Nucleus accumbens (tissue), 56 donors: ENCODE measurements at regions not wholly inside any gene's neighbourhood (a gene's known extent, or its start where the extent isn't known, plus 50 kb on each side); places are given as distances from the start of the nearest gene placed in this dataset.

Source experiments
- DNase-seq, 56 donors: peaks; one replicate each; lab custom pipeline; 2025; lab: John Stamatoyannopoulos, UW

DNA sequence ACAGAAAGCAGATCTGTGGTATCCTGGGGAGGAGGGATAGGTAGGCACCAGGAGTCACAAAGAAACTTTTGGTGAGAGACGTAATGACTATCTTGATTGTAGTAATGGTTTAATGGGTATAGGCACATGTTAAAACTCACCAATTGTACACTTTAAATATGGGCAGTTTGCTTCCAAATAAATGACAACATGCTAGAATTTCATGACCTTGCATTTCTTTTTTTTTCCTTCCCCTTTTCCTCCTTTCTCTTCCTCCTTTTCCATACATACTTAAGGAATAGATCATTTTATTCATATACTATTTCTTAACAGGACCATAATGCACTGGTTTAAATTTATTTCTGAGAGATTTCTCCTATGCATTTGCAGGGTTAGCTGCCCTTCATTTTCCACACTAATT lies 341.8 kb downstream of the TMEM182 start:
- no peak for DNase-seq

DNA sequence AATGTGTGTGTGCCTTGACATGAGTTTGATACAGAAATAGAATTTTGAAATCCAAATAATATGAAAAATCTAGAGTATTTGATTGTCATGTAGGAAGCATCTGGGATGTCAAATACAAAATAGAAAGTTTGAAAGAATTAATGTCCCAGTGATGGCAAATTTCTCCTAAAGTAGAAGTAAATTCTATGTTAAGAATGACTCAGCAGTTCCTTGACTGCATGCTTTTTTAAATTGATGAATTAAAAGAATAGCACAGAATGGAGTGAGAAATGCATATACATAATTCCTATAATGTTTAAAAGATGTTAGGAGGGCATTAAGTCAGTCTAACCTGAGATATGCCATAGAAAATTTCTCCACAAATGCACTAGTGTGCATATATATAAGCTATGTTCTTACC lies 357.5 kb downstream of the TMEM182 start:
- no peak for DNase-seq

DNA sequence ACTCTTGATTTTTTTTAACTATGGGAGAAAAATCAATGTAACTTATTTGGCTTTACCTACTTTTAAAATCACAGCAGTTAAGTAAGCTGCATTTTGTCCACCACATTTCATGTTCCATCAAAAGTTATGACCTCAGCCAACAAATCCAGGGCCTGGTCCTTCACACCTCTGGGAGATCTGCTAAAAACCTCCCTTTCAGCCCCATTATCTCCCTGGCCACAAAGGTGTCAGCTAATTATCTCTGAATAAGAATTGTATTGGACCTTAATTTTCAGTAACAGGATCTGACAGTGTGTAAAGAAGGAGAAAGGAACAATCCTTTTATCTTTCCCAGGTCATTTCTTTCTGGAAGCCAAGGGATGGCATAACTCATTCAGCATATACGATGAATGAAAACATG lies 359.3 kb downstream of the TMEM182 start:
- no peak for DNase-seq

DNA sequence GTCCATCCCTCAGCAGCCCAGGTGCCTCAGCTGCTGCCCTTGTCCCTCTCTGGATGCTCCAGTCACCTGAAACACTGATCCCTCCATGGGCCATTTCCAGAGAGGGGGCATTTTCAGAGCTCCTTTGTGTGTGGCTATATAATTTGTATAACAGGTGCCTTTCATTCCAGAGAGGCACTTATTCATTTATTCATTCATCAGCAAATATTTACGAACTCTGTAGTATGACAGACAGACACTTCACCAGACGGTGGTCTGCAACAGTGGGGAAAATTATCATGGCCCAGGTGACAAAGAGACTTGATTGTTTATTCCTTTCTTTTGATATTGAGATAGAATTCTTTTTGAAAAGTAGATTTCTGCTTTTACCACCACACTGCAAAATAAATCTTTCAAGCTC lies 361.7 kb downstream of the TMEM182 start:
- DNase-seq: no peak

DNA sequence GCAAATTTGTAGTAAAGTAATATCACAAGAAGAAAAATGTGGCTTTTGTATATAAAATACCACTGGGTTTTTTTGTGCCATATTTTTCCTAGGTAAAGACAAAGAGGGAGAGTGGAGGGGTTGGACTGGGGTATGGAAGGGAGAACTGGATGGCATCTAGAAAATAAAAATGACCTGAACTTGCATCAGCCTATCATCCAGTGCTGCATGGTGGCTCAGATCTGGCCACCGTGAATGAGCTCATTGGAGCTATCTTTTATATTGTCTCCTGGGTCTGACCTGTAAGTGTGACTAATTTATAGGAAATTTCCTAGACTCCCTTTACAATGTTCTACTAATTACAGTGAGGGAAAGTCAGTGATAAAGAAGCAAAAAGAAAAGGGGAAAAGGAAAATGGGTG lies 369.0 kb downstream of the TMEM182 start:
- no peak for DNase-seq

DNA sequence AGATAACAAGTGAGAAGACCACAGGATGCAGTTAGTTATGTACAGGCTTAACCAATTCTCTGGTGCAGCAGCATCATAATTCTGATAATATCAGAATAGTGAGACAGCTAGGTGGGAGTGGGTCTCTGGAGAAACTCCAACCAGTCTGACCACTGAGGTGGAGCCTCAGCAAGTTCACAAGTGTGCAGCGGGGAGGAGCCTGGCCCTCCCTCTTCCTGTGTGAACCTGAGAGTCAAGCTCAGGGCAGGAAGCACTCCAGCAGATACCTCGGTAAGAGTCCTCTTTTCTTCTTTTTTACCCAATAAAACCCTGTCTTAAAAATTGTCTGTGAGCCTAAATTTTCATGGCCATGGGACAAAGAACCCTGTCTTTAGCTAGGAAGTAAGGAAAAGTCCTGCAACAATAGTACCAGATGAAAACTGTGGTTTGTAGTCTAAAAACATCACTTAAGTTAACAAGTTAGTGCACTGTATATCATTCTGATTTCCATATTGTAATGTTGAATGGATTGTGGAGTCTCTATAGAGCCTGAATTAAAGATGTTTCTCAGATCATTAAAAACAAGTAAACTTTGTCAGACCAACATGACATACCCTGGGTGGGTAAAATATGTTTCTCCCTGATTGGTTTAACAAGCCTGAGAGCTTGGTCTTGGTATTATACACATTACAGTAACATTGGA lies 370.8 kb downstream of the TMEM182 start:
- no peak for DNase-seq

DNA sequence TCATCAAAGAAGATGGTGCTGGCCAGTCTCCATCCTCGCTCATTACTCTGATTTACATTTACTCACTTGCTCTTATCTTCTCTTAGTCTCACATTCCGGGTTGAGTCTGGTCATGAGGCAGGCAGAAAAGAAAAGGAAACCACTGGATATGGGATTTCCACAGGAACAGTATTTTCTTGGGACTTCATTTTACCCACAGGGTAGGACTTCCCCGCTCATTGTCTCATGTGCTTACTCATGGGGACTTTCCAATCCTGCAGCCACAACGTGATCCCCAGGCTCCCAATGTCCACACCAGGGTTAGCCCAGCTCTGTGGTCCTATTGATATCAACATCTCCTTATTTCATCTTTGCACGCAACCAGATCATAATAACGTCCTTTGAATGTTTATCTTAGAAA lies 373.8 kb downstream of the TMEM182 start:
- no peak for DNase-seq

DNA sequence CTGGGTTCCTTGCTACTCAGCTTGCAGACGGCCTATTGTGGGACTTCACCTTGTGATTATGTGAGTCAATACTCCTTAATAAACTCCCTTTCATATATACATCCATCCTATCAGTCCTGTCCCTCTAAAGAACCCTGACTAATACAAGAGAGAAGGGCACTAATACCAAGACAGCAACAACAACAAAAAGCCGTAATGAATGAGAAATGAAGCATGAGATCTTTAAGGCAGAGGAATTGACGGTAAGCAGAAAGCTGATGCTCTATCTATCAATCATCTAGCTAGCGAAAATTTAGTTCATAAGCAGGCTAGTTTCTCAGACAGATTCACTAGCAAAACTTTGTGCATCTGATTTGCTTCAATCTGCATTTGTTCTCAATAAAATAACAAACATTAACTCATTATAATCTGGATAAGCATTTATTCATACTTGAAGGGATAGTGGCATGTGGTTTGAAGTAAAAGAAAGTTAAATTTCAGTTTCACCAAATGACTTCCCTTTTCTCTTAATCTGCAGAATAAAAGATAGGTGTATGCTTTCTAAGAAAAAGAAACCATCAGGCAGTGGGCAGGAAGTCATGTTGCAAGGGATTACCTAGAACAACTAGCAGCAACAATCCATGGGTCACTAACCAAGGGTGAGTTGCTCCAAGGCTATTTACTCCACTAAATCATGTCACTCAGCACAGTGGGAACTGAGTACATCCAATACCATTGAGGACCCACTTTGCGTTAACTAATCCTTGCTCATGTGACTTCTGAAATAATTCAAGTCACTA lies 376.5 kb downstream of the TMEM182 start:
- no peak for DNase-seq

DNA sequence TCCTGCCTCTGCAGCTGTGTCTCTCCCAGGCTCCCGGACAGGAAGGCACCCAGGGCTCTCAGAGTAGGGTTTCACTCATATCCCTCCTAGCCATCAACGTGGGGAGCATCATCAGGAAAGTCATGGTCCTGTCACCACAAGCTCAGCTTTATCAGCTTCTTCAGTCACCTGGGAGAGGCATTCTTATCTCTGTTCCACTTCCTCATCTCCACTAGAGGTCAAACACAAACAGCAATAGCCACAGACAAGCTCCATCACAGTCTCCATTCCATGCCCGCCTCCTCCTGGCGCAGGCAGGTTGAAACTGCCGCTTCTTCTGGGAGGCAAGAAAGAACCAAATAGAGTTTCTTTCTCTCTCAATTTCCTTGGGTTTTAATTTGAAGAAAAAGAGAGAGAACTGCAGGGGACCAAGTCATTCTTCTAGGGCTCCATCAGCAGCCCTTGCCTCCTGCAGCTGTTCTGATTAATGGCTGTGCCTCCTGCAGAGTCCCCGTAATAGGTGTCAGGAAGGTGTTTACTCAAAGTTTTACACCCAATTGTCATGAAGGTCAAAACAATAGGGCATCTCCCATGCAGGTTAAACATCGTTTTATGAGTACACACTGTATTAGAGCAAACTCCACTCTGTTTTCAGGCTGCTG lies 377.9 kb downstream of the TMEM182 start:
- no peak for DNase-seq

DNA sequence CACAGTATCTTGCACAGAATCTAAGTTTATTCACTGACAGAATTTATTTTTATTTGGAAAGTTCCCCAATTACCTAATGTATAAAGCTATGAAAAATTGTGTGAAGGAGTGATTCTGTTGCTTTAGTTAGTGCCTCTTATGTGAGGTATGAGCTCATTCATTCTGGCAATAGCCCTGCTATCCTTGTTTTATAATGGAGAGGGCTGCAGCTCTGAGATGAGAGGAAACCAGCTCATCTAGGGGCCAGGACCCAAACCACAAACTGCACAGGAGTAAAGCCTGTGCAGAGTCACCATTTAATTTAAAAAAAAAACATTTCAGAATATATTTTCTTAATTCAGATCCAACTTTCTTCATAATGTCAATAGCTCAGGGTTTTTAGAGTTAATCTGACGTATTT lies 383.0 kb downstream of the TMEM182 start:
- no peak for DNase-seq

DNA sequence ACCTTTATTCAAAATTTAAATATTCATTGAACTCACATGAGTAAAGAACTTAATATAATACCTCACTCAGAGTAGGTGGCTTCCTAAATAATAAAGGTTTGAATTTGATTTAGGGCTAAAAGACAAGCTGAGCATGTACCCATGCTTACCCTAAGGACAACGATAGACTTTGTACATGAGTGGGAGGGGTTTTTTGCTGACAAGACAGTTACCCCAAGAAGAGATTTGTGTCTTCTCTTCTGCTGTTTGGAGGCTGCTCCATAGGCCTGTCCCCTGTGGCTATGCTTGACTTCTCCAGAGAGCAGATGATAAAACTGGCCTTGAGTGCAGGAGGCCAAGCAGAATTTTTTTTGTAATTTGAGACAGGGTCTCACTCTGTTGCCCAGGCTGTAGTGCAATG lies 383.9 kb downstream of the TMEM182 start:
- no peak for DNase-seq

DNA sequence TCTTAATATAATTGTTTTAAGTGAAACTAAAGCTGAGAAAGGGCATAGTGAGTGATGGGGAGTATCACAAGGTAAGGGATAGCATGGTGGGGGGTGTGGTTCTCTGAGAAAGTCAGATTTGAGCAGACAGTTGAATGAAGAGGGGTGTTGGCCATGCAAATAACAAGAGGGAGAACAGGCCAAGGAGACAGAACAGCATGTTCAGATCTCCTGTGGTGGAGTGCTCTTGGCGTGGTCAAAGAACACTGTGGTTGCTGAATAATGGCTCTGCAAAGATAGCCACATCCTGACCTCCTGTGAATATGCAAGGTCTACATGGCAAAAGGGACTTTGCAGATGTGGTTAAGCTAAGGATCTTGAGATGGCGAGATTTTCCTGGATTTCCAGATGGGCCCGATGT lies 389.2 kb downstream of the TMEM182 start:
- no peak for DNase-seq

DNA sequence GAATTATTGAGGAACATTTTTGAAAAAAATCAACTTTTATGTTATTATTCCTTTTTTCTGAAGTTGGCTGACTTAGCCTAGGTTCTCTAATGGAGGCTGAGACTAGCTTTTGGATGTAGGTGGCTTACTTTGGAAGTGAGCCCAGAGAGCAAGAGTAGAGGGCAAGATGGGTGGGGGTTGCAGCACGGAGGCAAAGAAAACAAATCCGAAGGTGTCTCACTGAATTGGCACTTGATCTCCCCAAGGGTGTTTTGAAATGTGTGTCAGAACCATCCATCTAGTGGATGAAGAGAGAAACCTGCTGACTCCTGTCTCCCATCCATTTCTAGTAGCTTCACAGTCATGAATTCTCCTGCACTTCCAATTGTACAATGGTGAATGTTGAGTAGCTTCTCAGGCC lies 390.7 kb downstream of the TMEM182 start:
- no peak for DNase-seq

DNA sequence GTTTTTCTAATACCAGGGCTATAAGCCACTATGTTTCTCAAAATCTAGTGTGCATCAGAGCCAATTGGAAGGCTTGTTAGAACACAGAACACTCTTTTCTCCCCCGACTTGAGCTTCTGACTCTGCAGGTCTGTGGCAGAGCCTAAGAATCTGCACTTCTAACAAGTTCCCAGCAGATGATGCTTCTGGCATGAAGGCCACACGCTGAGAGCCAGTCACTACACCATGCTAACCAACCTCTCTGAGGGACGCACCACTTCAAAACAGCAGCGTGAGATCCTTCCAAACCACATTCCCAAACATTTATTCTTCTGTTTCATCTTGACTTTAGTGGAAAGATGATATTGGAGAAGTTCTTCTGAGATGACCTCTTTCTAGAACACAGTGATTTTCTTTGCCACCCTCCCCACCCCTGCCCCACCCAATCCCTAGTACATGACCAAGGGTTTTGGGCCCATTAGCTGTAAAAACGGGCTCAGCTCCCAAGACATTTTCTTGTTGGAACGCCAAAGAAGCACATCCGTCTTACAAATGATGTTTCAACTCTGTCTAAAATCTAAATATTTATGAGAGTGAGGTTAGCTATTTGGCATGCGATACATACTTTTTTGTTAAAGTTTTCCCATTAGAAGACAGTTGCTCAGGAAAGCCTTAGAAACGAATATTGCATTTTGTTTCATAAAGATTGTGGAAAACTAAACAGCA lies 391.9 kb downstream of the TMEM182 start:
- DNase-seq: no peak

DNA sequence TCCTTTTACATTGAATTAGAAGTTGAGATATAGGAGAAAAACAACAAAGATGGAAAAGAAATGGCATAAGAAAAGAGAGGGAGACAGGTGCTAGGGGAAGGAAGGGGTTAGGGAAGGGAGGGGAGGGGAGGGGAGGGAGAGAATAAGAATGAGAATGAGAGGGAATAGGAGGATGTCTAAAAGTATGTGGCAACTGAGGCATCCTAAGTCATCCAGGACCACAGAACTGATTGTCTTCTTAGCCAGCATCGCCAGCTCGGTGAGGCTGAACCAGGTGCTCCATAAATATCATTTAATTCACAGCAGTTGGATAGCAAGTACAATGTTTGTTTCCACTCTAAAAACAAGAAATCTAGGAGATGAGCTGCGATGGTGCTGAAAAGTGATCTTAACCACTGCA lies 393.5 kb downstream of the TMEM182 start:
- no peak for DNase-seq

DNA sequence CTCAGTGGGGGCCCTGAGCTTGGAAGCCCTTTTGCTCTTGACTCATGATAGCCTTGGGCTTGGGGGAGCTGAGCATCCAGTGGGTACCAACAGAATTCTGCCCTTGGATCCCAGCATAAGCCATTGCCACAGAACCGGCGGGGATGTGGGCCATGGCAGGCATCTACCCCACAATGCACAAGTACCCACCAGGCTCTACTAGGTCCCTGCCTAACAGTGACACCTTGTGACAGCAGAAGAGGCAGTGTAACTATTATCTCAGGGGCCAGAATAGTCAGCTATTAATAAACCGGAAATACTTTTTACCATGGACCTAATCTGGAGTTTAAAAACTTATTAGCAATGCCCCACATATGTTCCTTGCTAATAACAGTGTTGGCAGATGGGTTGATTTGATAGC lies 397.2 kb downstream of the TMEM182 start:
- DNase-seq: no peak

DNA sequence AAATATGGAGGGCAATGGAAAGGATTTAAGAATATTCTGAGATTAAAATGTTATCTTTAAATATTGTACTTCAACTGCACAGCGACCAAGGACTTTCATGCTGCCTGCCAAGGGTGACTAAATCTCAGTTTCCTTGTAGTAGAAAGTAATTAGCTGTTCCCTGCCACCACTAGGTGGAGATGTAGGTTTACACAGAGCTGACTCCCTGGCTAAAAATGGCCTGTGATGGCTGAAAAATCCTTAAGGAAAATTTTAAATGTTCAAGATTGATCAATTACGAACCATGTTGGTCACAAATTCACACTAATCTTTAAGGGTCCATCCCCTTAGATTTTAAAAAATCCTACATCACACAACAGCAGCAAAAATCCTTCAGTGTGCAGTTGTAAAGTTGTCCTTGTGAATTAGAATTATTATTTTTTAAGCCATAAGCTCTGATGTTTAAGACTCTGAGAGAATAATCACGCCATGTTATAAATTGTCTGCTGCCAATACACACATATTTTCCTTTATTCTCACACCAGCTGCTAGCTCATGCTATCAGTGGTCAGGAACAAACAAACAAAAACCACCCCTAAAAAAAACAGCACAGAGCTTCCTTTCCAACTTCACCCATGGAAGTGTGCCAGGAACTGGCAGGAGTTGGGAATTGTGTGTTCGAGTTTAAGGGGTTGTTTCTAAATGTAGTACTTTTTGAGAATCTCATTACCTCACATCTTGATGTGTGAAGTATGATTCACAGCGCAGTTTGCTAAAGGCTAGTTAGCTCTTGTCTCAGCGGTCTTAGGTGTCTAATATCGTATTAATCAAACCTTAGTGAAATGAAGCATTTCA lies 399.8 kb downstream of the TMEM182 start:
- peak in 21 of 56 donors; percentile 2 to 55 (median 18) for DNase-seq

DNA sequence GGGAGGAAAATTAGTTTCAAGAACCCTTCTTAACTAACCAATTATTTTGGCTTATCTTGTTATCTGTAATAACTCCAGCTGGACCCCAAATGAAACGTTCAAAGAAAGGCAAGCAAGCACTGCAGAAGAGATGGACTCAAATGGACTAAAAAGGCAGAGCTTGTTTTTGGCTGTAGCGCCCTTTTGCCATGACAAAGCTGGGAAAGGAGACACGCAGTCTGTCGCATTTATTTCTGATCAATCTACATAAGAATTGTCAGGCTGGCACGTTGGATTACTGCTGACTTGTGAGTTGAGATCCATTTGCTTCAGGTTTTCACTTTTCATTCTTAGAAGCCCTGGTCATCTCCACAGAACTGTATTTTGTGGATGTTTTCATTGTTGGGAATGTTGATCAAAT lies 402.9 kb downstream of the TMEM182 start:
- DNase-seq: no peak

DNA sequence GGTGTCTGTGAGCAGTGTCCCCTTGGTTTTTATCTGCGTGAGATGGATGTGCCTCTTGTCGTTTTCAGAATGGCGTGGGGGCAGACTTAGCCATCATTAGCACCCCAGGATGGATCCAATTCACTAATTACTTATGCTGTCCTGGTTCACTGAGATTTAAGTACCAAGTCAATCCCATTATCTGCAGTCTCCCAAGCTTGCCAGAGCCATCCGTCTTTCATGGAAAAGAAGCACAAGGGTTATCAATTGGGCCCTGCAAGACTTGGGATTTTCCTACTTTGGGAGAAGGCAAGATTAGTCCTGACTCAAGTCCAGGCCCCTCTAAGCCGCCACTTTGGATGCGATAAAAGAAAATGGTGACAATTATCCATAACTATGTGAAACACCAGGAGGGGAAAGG lies 404.0 kb downstream of the TMEM182 start:
- no peak for DNase-seq
